ENCODE measurements at regions not wholly inside any gene's neighbourhood (a gene's known extent, or its start where the extent isn't known, plus 50 kb on each side); places are given as distances from the start of the nearest gene placed in this dataset.

- no peaks in the 10 kb centered on the region for H4K20me1 ChIP-seq (ENCODE audit: insufficient read depth, low read length)
- no peaks in the 10 kb centered on the region for H3K79me2 ChIP-seq (ENCODE audit: insufficient read depth, low read length)
- no peak overlapping the region for H3K4me2 ChIP-seq (ENCODE audit: insufficient read depth, low read length)
- H3K9me3 ChIP-seq (ENCODE audit: low read depth, low read length), result no peaks in the 10 kb centered on the region
- no peak overlapping the region for H3K4me3 ChIP-seq (ENCODE audit: insufficient read depth, low read length)
- H3K27me3 ChIP-seq (ENCODE audit: insufficient read depth, low read length), result no peaks in the 10 kb centered on the region
- H3K4me1 ChIP-seq (ENCODE audit: insufficient read depth, low read length), result peaks cover 6% of the 10 kb centered on the region
- no peaks in the 10 kb centered on the region for H3K36me3 ChIP-seq (ENCODE audit: insufficient read depth, low read length)
- H3K27ac ChIP-seq (ENCODE audit: low read depth, low read length), result no peak overlapping the region
- DNase-seq (ENCODE audit: insufficient read length, low spot score, missing footprints), result no peak
- TF ChIP-seq CTCF (IDR thresholded peaks at IDR 0.05; ENCODE audit: extremely low read depth, low read depth, low read length), result no peak
- no peak overlapping the region for H2AFZ ChIP-seq (ENCODE audit: low read length)
These were observed 217.8 kb upstream of the B3GALT2 start for GRCh38 chr1:193404236-193404635.

DNA sequence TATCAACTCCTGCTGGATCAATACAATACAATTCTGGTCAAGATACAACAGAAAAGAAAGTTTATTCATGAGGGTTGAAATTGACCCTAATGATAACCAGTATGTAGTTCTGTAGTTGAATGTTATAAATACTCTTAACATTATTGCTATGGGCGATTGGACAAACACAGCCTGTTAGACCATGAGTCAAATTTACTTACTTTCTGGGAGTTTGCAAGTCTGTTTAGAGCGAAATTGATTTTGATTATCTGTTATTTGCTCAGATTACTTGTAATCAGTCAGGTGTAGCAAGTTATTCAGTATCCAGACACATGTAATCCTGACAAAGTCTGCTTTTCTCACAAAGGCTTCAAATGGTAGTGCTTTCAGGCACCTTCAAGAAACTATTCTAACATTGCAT, 216.6 kb upstream of the B3GALT2 start:
- no peak for TF ChIP-seq CTCF (IDR thresholded peaks at IDR 0.05; ENCODE audit: extremely low read depth, low read depth, low read length)
- DNase-seq (ENCODE audit: insufficient read length, low spot score, missing footprints), result no peak
- no peaks in the 10 kb centered on the region for H3K4me1 ChIP-seq (ENCODE audit: insufficient read depth, low read length)
- no peaks in the 10 kb centered on the region for H3K27me3 ChIP-seq (ENCODE audit: insufficient read depth, low read length)
- no peaks in the 10 kb centered on the region for H4K20me1 ChIP-seq (ENCODE audit: insufficient read depth, low read length)
- no peak overlapping the region for H3K4me3 ChIP-seq (ENCODE audit: insufficient read depth, low read length)
- H3K9me3 ChIP-seq (ENCODE audit: low read depth, low read length), result no peaks in the 10 kb centered on the region
- no peak overlapping the region for H3K27ac ChIP-seq (ENCODE audit: low read depth, low read length)
- no peak overlapping the region for H2AFZ ChIP-seq (ENCODE audit: low read length)
- H3K79me2 ChIP-seq (ENCODE audit: insufficient read depth, low read length), result no peaks in the 10 kb centered on the region
- H3K4me2 ChIP-seq (ENCODE audit: insufficient read depth, low read length), result no peak overlapping the region
- no peaks in the 10 kb centered on the region for H3K36me3 ChIP-seq (ENCODE audit: insufficient read depth, low read length)

DNA sequence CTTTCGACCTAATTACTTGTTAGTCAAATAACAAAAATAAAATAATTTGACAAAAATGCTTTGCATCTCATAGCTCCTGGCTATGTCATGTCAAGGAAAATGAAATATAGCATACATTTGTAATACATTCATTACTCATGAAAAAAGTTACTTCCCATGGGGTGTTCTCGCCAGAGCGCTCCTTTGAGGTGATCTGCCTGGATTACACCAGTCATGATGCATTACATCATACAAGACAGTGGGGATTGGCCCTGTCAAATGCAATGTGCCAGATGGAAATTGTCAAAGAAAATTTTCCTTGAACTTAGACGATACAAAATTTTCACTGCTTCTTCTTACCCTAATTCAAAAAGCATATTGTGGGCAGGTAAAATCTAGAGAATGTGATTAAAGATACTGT, 215.6 kb upstream of the B3GALT2 start:
- Histone ChIP-seq H2AFZ (ENCODE audit: low read length) (no peak overlapping the region), H3K27ac (ENCODE audit: low read depth, low read length) (no peak overlapping the region), H3K27me3 (ENCODE audit: insufficient read depth, low read length) (no peaks in the 10 kb centered on the region), H3K9me3 (ENCODE audit: low read depth, low read length) (no peaks in the 10 kb centered on the region), H3K4me2 (ENCODE audit: insufficient read depth, low read length) (no peak overlapping the region), H3K4me1 (ENCODE audit: insufficient read depth, low read length) (no peaks in the 10 kb centered on the region), H3K36me3 (ENCODE audit: insufficient read depth, low read length) (no peaks in the 10 kb centered on the region), H4K20me1 (ENCODE audit: insufficient read depth, low read length) (no peaks in the 10 kb centered on the region), H3K79me2 (ENCODE audit: insufficient read depth, low read length) (no peaks in the 10 kb centered on the region), H3K4me3 (ENCODE audit: insufficient read depth, low read length) (no peak overlapping the region)
- TF ChIP-seq CTCF (IDR thresholded peaks at IDR 0.05; ENCODE audit: extremely low read depth, low read depth, low read length), result no peak
- peak; percentile 10 for DNase-seq (ENCODE audit: insufficient read length, low spot score, missing footprints)

DNA sequence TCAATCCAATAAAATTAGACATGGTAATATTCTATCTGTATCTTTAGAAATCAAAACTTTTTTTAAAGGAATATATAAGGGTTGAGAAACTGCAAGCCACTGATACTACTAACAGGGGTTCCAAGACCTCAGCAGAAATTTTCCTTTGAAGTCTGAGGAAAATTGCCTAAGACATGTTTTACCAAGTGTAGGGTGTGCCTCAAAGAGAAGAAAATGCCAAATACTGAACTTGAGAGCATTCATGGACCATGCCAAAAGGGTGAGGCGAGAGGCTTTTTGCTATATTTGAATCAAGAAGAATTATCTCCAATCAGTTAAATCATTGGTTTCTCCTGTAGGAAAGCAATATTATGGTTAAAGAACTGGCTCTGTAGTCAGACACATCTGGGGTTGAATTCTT, 207.9 kb upstream of the B3GALT2 start:
- Histone ChIP-seq H2AFZ (ENCODE audit: low read length) (no peak overlapping the region), H3K4me2 (ENCODE audit: insufficient read depth, low read length) (no peak overlapping the region), H3K9me3 (ENCODE audit: low read depth, low read length) (no peaks in the 10 kb centered on the region), H4K20me1 (ENCODE audit: insufficient read depth, low read length) (no peaks in the 10 kb centered on the region), H3K79me2 (ENCODE audit: insufficient read depth, low read length) (no peaks in the 10 kb centered on the region), H3K4me3 (ENCODE audit: insufficient read depth, low read length) (no peak overlapping the region), H3K4me1 (ENCODE audit: insufficient read depth, low read length) (no peaks in the 10 kb centered on the region), H3K36me3 (ENCODE audit: insufficient read depth, low read length) (no peaks in the 10 kb centered on the region), H3K27me3 (ENCODE audit: insufficient read depth, low read length) (peaks cover 4% of the 10 kb centered on the region), H3K27ac (ENCODE audit: low read depth, low read length) (no peak overlapping the region)
- TF ChIP-seq CTCF (IDR thresholded peaks at IDR 0.05; ENCODE audit: extremely low read depth, low read depth, low read length), result no peak
- no peak for DNase-seq (ENCODE audit: insufficient read length, low spot score, missing footprints)

Data from osteoblast (primary cell).